GM21528 (cell line): ENCODE measurements at regions not wholly inside any gene's neighbourhood (a gene's known extent, or its start where the extent isn't known, plus 50 kb on each side); places are given as distances from the start of the nearest gene placed in this dataset.
"Not testable (repeated sequence)": the region's sequence is repeated elsewhere in the genome, so short reads cannot be mapped to it uniquely, and the experiment has no call there.

Source experiments
- ATAC-seq: cut with Tn5 transposase; IDR thresholded peaks from one replicate; pipeline ENCODE4 v1.9.1; 2021; ENCODE audit warnings: mild to moderate bottlenecking, moderate library complexity; ENCODE audit not compliant: unreplicated experiment, low FRiP score

GRCh38 chr20:48532028-48532427, 295.8 kb downstream of the PREX1 start:
- no peak for ATAC-seq

- ATAC-seq = no peak
These were observed 296.3 kb downstream of the PREX1 start for GRCh38 chr20:48531505-48531904.

- ATAC-seq = no peak
These were observed 296.8 kb downstream of the PREX1 start for GRCh38 chr20:48530957-48531356.

GRCh38 chr20:48528346-48528745, 299.5 kb downstream of the PREX1 start:
- ATAC-seq = no peak

- ATAC-seq = no peak
These were observed 300.0 kb downstream of the PREX1 start for GRCh38 chr20:48527771-48528170.

GRCh38 chr20:48526936-48527335, 300.9 kb downstream of the PREX1 start:
- no peak for ATAC-seq

- ATAC-seq = no peak
These were observed 302.4 kb downstream of the PREX1 start for GRCh38 chr20:48525400-48525799.

GRCh38 chr20:48524582-48524981, 303.2 kb downstream of the PREX1 start:
- no peak for ATAC-seq

- ATAC-seq = no peak
These were observed 304.4 kb downstream of the PREX1 start for GRCh38 chr20:48523191-48523995.

- ATAC-seq = no peak
These were observed 306.7 kb downstream of the PREX1 start for GRCh38 chr20:48521121-48521520.

- ATAC-seq = not testable (repeated sequence)
These were observed 311.6 kb downstream of the PREX1 start for GRCh38 chr20:48516196-48516595.

GRCh38 chr20:48514577-48514976, 313.2 kb downstream of the PREX1 start:
- not testable (repeated sequence) for ATAC-seq

- not testable (repeated sequence) for ATAC-seq
These were observed 315.3 kb downstream of the PREX1 start for GRCh38 chr20:48512539-48512938.

- ATAC-seq = not testable (repeated sequence)
These were observed 322.7 kb downstream of the PREX1 start for GRCh38 chr20:48505066-48505465.

- ATAC-seq = no peak
These were observed 324.5 kb downstream of the PREX1 start for GRCh38 chr20:48503166-48503815.

- no peak for ATAC-seq
These were observed 325.0 kb downstream of the PREX1 start for GRCh38 chr20:48502758-48503157.

GRCh38 chr20:48502016-48502415, 325.8 kb downstream of the PREX1 start:
- ATAC-seq = no peak

GRCh38 chr20:48500900-48501299, 326.9 kb downstream of the PREX1 start:
- ATAC-seq = not testable (repeated sequence)

- ATAC-seq = not testable (repeated sequence)
These were observed 328.9 kb downstream of the PREX1 start for GRCh38 chr20:48498939-48499338.

GRCh38 chr20:48498125-48498524, 329.7 kb downstream of the PREX1 start:
- not testable (repeated sequence) for ATAC-seq

- ATAC-seq = no peak
These were observed 333.8 kb downstream of the PREX1 start for GRCh38 chr20:48493966-48494365.

- not testable (repeated sequence) for ATAC-seq
These were observed 334.5 kb downstream of the PREX1 start for GRCh38 chr20:48493331-48493730.
